Adrenal gland (tissue), 5 donors: ENCODE measurements at regions not wholly inside any gene's neighbourhood (a gene's known extent, or its start where the extent isn't known, plus 50 kb on each side); places are given as distances from the start of the nearest gene placed in this dataset.

ENCODE experiments used
- CTCF ChIP-seq, 6 experiments: fragments of 450-650 bp in 4 of 6; fragments of 200-600 bp in 2 of 6; sonication (generic) in 1 of 6; IDR thresholded peaks; 1 replicate in 5 of 6; 2 replicates in 1 of 6; pipeline versions ENCODE4 v1.5.1 to v1.8.0; 2016 to 2021; ENCODE audit warnings: antibody characterized with exemption in 6 of 6, mild to moderate bottlenecking in 2 of 6, moderate library complexity in 1 of 6
- POLR2A ChIP-seq, 2 donors: fragments of 450-650 bp; IDR thresholded peaks; one replicate each; pipeline ENCODE4 v1.6.1; 2017; ENCODE audit warnings: antibody characterized with exemption in 2 of 2, mild to moderate bottlenecking in 2 of 2, moderate library complexity in 1 of 2
- donor health status: DM: no; HTN: no; CAD: no.

- TF ChIP-seq CTCF (IDR thresholded peaks at IDR 0.05) = no peak
- no peak for TF ChIP-seq POLR2A (IDR thresholded peaks at IDR 0.05)
Observed at GRCh38 chr6:6950373-6951145, 157.2 kb upstream of the RREB1 start.
